Thyroid gland (tissue), 4 donors: ENCODE measurements at regions not wholly inside any gene's neighbourhood (a gene's known extent, or its start where the extent isn't known, plus 50 kb on each side); places are given as distances from the start of the nearest gene placed in this dataset.

Source experiments
- DNase-seq, 2 donors: peaks; one replicate each; pipeline ENCODE4 v3.0.0-alpha.2; 2019
- H3K27ac ChIP-seq, 3 donors: fragments of 200-600 bp; sonication (generic); 1 replicate in 2 of 3; 2 replicates in 1 of 3; pipeline ENCODE4 v1.5.1; 2016 to 2019; ENCODE audit warnings: mild to moderate bottlenecking in 1 of 3, moderate library complexity in 1 of 3
- H3K27me3 ChIP-seq: fragments of 200-600 bp; sonication (generic); one replicate; pipeline ENCODE4 v1.5.1; 2019
- H3K36me3 ChIP-seq, 2 donors: fragments of 200-600 bp; sonication (generic); one replicate each; pipeline ENCODE4 v1.5.1; 2016 to 2019
- H3K4me1 ChIP-seq, 2 donors: fragments of 200-600 bp; sonication (generic); one replicate each; pipeline ENCODE4 v1.5.1; 2017 to 2019
- H3K4me3 ChIP-seq, 3 donors: fragments of 200-600 bp; sonication (generic); replicated peaks in 1 of 3; 1 replicate in 2 of 3; 2 replicates in 1 of 3; pipeline ENCODE4 v1.5.1; 2016; ENCODE audit warnings: mild to moderate bottlenecking in 1 of 3
- H3K9me3 ChIP-seq: fragments of 200-600 bp; sonication (generic); one replicate; pipeline ENCODE4 v1.5.1; 2017
- CTCF ChIP-seq, 6 experiments: fragments of 200-600 bp in 3 of 6; fragments of 450-650 bp in 3 of 6; sonication (generic) in 3 of 6; IDR thresholded peaks; one replicate each; pipeline ENCODE4 v1.5.1; 2016 to 2019; ENCODE audit warnings: antibody characterized with exemption in 6 of 6, mild to moderate bottlenecking in 2 of 6, inconsistent platforms in 1 of 6, moderate library complexity in 1 of 6
- POLR2A ChIP-seq, 2 donors: fragments of 450-650 bp; IDR thresholded peaks; one replicate each; pipeline ENCODE4 v1.6.1; 2017; ENCODE audit warnings: antibody characterized with exemption in 2 of 2, mild to moderate bottlenecking in 2 of 2, moderate library complexity in 1 of 2
- WGBS, 2 donors: methylation state at CpG; one replicate each; pipeline ENCODE4 v1.1.5; 2017; 5-methylcytosine and 5-hydroxymethylcytosine counted together
- intact Hi-C: fragments of 100-400 bp; cut with DNase I; formaldehyde crosslinking; loops from one replicate; pipeline ENCODE4 v1.15.1; 2023

- 40 to 43% methylated on average over 5 of the region's 5 CpGs for WGBS, 2 donors
- Histone ChIP-seq H3K9me3 (no peaks in the 10 kb centered on the region), H3K4me1 (no peaks in the 10 kb centered on the region), H3K36me3 (no peaks in the 10 kb centered on the region), H3K27me3 (no peaks in the 10 kb centered on the region), H3K4me3 (no peak overlapping the region), H3K27ac (no peak overlapping the region)
- DNase-seq: no peak
- TF ChIP-seq POLR2A (IDR thresholded peaks at IDR 0.05): no peak
- no peak for TF ChIP-seq CTCF (IDR thresholded peaks at IDR 0.05)
- intact Hi-C loops: no loop called here
These were observed 85.2 kb downstream of the GPR88 start for GRCh38 chr1:100622966-100623762.

GRCh38 chr1:100624886-100625610 is 87.1 kb downstream of the GPR88 start:
- Histone ChIP-seq H3K27ac (no peak overlapping the region), H3K4me1 (no peaks in the 10 kb centered on the region), H3K9me3 (no peaks in the 10 kb centered on the region), H3K36me3 (no peaks in the 10 kb centered on the region), H3K27me3 (no peaks in the 10 kb centered on the region), H3K4me3 (no peak overlapping the region)
- no peak for DNase-seq
- 70 to 77% methylated on average over 9 of the region's 9 CpGs for WGBS, 2 donors
- TF ChIP-seq POLR2A (IDR thresholded peaks at IDR 0.05) (no peak), CTCF (IDR thresholded peaks at IDR 0.05) (no peak)
- intact Hi-C loops: no loop called here

DNA sequence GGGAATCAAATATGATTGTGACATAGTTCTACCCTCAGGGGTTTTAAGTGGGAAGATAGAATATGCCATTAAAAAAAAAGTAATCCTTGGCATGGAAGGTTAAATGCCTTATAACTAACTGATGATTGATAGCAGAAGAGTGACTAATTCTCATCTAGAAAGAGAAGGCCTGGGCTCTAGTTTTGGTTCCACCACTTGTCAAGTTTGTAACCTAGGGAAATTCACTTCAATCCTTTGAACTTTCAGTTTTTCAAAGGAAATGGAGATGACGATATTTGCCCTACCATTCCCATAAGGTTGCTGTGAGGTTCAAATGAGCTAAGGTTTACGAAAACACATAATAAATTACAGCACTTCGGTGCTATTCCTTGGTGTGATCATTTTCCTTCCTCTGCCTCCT is 88.5 kb downstream of the GPR88 start:
- Histone ChIP-seq H3K27ac (no peak overlapping the region), H3K27me3 (no peaks in the 10 kb centered on the region), H3K4me1 (no peaks in the 10 kb centered on the region), H3K4me3 (no peak overlapping the region), H3K36me3 (no peaks in the 10 kb centered on the region), H3K9me3 (no peaks in the 10 kb centered on the region)
- no peak for TF ChIP-seq POLR2A (IDR thresholded peaks at IDR 0.05)
- no peak for TF ChIP-seq CTCF (IDR thresholded peaks at IDR 0.05)
- no peak for DNase-seq
- WGBS, 2 donors: 79 to 81% methylated on average over 3 of the region's 3 CpGs
- intact Hi-C loops: no loop called here

DNA sequence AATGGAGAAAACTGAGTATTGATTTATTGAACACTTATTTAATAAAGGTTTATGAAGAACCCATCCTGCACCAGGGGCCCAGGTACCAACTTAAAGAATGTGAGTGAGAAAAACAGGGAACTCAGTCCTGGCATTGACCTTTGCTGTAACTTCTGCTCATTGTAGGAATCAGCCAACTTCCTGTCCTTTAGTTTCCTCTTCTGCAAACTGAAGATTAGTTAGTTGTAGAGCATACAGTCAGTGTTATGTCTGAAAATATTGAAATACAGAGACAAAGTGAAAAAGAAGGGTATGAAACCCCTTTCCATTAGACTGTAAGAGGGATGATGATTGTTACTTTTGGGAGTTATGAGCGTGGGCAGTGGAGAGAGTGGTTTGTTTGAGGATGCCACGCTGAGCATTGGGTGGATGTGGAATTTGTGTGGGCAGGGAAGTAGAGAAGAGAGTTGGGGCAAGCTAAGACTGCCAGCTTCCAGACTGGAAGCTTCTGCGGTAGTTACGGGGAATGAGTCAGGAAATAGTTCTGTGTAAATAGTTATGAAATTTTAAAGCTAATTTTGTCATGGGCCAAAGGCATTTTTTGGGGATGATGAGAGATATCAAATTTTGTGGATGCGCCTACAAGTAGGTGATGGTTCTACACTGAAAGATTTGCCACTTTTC is 89.2 kb downstream of the GPR88 start:
- intact Hi-C loops: no loop called here
- no peak for TF ChIP-seq CTCF (IDR thresholded peaks at IDR 0.05)
- TF ChIP-seq POLR2A (IDR thresholded peaks at IDR 0.05): no peak
- Histone ChIP-seq H3K4me1 (no peaks in the 10 kb centered on the region), H3K4me3 (no peak overlapping the region), H3K9me3 (no peaks in the 10 kb centered on the region), H3K36me3 (no peaks in the 10 kb centered on the region), H3K27ac (no peak overlapping the region), H3K27me3 (no peaks in the 10 kb centered on the region)
- DNase-seq: no peak
- WGBS, 2 donors: 88 to 94% methylated on average over 5 of the region's 5 CpGs

DNA sequence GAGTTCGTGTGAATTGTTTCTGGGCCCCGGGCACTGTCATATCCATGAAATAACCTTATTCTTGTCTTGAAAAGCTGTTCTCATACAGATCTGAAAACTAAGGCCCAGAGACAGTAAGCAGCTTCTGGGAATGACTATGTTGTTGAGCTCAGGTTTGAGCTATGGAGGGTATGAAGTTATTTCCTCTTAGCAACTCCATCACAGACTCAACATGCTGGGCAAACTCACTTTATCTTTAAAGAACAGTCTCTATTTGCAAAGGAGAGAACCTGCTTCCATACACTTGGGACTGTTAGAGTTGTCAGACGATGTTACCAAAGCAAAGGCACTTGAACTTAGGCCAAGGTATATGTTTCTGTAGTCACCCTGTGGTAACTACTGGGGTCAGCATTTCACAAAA is 90.0 kb downstream of the GPR88 start:
- H3K36me3 ChIP-seq: no peaks in the 10 kb centered on the region
- intact Hi-C loops: no loop called here
- no peaks in the 10 kb centered on the region for H3K4me1 ChIP-seq
- no peaks in the 10 kb centered on the region for H3K27me3 ChIP-seq
- TF ChIP-seq POLR2A (IDR thresholded peaks at IDR 0.05): no peak
- no peak for TF ChIP-seq CTCF (IDR thresholded peaks at IDR 0.05)
- 80 to 86% methylated on average over 3 of the region's 3 CpGs for WGBS, 2 donors
- no peak overlapping the region for H3K27ac ChIP-seq
- DNase-seq: no peak
- no peak overlapping the region for H3K4me3 ChIP-seq
- H3K9me3 ChIP-seq: no peaks in the 10 kb centered on the region
